ENCODE measurements at regions not wholly inside any gene's neighbourhood (a gene's known extent, or its start where the extent isn't known, plus 50 kb on each side); places are given as distances from the start of the nearest gene placed in this dataset.
"Not testable (repeated sequence)": the region's sequence is repeated elsewhere in the genome, so short reads cannot be mapped to it uniquely, and the experiment has no call there.

GRCh38 chr10:52368725-52369124 lies 54.6 kb downstream of the DKK1 start:
- Histone ChIP-seq H3K9ac (ENCODE audit: low read length) (no peak overlapping the region), H2BK12ac (ENCODE audit: low read length in 2 of 2) (no peak overlapping the region), H3K18ac (ENCODE audit: low read depth in 1 of 2, low read length in 2 of 2) (no peak overlapping the region), H3K27ac (ENCODE audit: low read length, poor library complexity, severe bottlenecking) (no peak overlapping the region), H3K14ac (ENCODE audit: low read length in 2 of 2) (no peak overlapping the region), H3K4ac (ENCODE audit: low read depth in 1 of 2, low read length in 2 of 2) (no peak overlapping the region), H4K8ac (ENCODE audit: low read length) (no peak overlapping the region), H3K27me3 (ENCODE audit: control insufficient read depth in 1 of 2, insufficient read depth in 1 of 2, low read length in 2 of 2) (no peaks in the 10 kb centered on the region), H4K91ac (ENCODE audit: low read length) (no peak overlapping the region), H3K4me3 (ENCODE audit: insufficient read depth in 1 of 2, low read depth in 1 of 2, low read length in 2 of 2) (no peak overlapping the region), H2AK5ac (ENCODE audit: low read length, severe bottlenecking) (no peak overlapping the region), H3K9me3 (ENCODE audit: control insufficient read depth, low read length) (no peaks in the 10 kb centered on the region), H3K4me2 (ENCODE audit: low read length, poor library complexity, severe bottlenecking) (no peak overlapping the region), H3K4me1 (ENCODE audit: control insufficient read depth, insufficient read depth, low read depth, low read length) (no peaks in the 10 kb centered on the region), H3K36me3 (ENCODE audit: control insufficient read depth in 1 of 2, insufficient read depth in 2 of 2, low read depth in 1 of 2, low read length in 2 of 2) (no peaks in the 10 kb centered on the region), H2BK15ac (ENCODE audit: low read depth, poor library complexity, severe bottlenecking) (no peak overlapping the region), H3K79me1 (replicated peaks; ENCODE audit: low read length, poor library complexity, severe bottlenecking) (no peaks in the 10 kb centered on the region), H3K23ac (ENCODE audit: low read length in 2 of 2) (no peak overlapping the region), H2BK120ac (ENCODE audit: low read depth, low read length) (no peak overlapping the region), H2AFZ (ENCODE audit: low read depth, low read length) (no peak overlapping the region), H2BK5ac (ENCODE audit: low read depth, low read length, poor library complexity, severe bottlenecking) (no peak overlapping the region)
- DNase-seq, result no peak
- 89% methylated on average over 1 of the region's 1 CpG for WGBS

GRCh38 chr10:52374207-52374606 lies 60.1 kb downstream of the DKK1 start:
- H3K79me1 ChIP-seq (replicated peaks; ENCODE audit: low read length, poor library complexity, severe bottlenecking); H3K4ac ChIP-seq (ENCODE audit: low read depth in 1 of 2, low read length in 2 of 2); H2BK5ac ChIP-seq (ENCODE audit: low read depth, low read length, poor library complexity, severe bottlenecking); H2AK5ac ChIP-seq (ENCODE audit: low read length, severe bottlenecking); H2BK120ac ChIP-seq (ENCODE audit: low read depth, low read length); H3K27ac ChIP-seq (ENCODE audit: low read length, poor library complexity, severe bottlenecking); H3K36me3 ChIP-seq (ENCODE audit: control insufficient read depth in 1 of 2, insufficient read depth in 2 of 2, low read depth in 1 of 2, low read length in 2 of 2); H3K4me1 ChIP-seq (ENCODE audit: control insufficient read depth, insufficient read depth, low read depth, low read length); H2BK12ac ChIP-seq (ENCODE audit: low read length in 2 of 2); H4K8ac ChIP-seq (ENCODE audit: low read length); H3K14ac ChIP-seq (ENCODE audit: low read length in 2 of 2); H3K4me3 ChIP-seq (ENCODE audit: insufficient read depth in 1 of 2, low read depth in 1 of 2, low read length in 2 of 2); H3K23ac ChIP-seq (ENCODE audit: low read length in 2 of 2); DNase-seq; H2AFZ ChIP-seq (ENCODE audit: low read depth, low read length); H3K18ac ChIP-seq (ENCODE audit: low read depth in 1 of 2, low read length in 2 of 2); H3K4me2 ChIP-seq (ENCODE audit: low read length, poor library complexity, severe bottlenecking); H3K27me3 ChIP-seq (ENCODE audit: control insufficient read depth in 1 of 2, insufficient read depth in 1 of 2, low read length in 2 of 2); H3K9me3 ChIP-seq (ENCODE audit: control insufficient read depth, low read length); H2BK15ac ChIP-seq (ENCODE audit: low read depth, poor library complexity, severe bottlenecking); H3K9ac ChIP-seq (ENCODE audit: low read length); H4K91ac ChIP-seq (ENCODE audit: low read length): not testable (repeated sequence)
- WGBS, result 88% methylated on average over 2 of the region's 2 CpGs

- H2BK15ac ChIP-seq (ENCODE audit: low read depth, poor library complexity, severe bottlenecking), result no peak overlapping the region
- no peak overlapping the region for H2BK120ac ChIP-seq (ENCODE audit: low read depth, low read length)
- no peak overlapping the region for H2BK5ac ChIP-seq (ENCODE audit: low read depth, low read length, poor library complexity, severe bottlenecking)
- H3K9me3 ChIP-seq (ENCODE audit: control insufficient read depth, low read length), result peaks cover 4% of the 10 kb centered on the region
- no peak overlapping the region for H3K9ac ChIP-seq (ENCODE audit: low read length)
- no peaks in the 10 kb centered on the region for H3K27me3 ChIP-seq (ENCODE audit: control insufficient read depth in 1 of 2, insufficient read depth in 1 of 2, low read length in 2 of 2)
- H3K23ac ChIP-seq (ENCODE audit: low read length in 2 of 2), result no peak overlapping the region
- H3K4me3 ChIP-seq (ENCODE audit: insufficient read depth in 1 of 2, low read depth in 1 of 2, low read length in 2 of 2), result no peak overlapping the region
- no peak overlapping the region for H4K91ac ChIP-seq (ENCODE audit: low read length)
- no peak overlapping the region for H4K8ac ChIP-seq (ENCODE audit: low read length)
- no peak overlapping the region for H3K27ac ChIP-seq (ENCODE audit: low read length, poor library complexity, severe bottlenecking)
- H3K79me1 ChIP-seq (replicated peaks; ENCODE audit: low read length, poor library complexity, severe bottlenecking), result no peaks in the 10 kb centered on the region
- no peaks in the 10 kb centered on the region for H3K36me3 ChIP-seq (ENCODE audit: control insufficient read depth in 1 of 2, insufficient read depth in 2 of 2, low read depth in 1 of 2, low read length in 2 of 2)
- no peaks in the 10 kb centered on the region for H3K4me1 ChIP-seq (ENCODE audit: control insufficient read depth, insufficient read depth, low read depth, low read length)
- H3K14ac ChIP-seq (ENCODE audit: low read length in 2 of 2), result no peak overlapping the region
- H2BK12ac ChIP-seq (ENCODE audit: low read length in 2 of 2), result no peak overlapping the region
- 72% methylated on average over 2 of the region's 2 CpGs for WGBS
- H2AFZ ChIP-seq (ENCODE audit: low read depth, low read length), result no peak overlapping the region
- H3K18ac ChIP-seq (ENCODE audit: low read depth in 1 of 2, low read length in 2 of 2), result no peak overlapping the region
- H3K4ac ChIP-seq (ENCODE audit: low read depth in 1 of 2, low read length in 2 of 2), result no peak overlapping the region
- no peak overlapping the region for H2AK5ac ChIP-seq (ENCODE audit: low read length, severe bottlenecking)
- DNase-seq, result no peak
- H3K4me2 ChIP-seq (ENCODE audit: low read length, poor library complexity, severe bottlenecking), result no peak overlapping the region
Measured at GRCh38 chr10:52376694-52377354, 62.7 kb downstream of the DKK1 start.

- H3K23ac ChIP-seq (ENCODE audit: low read length in 2 of 2), result no peak overlapping the region
- H3K9ac ChIP-seq (ENCODE audit: low read length), result no peak overlapping the region
- WGBS, result 65% methylated on average over 2 of the region's 3 CpGs
- no peak overlapping the region for H3K4me3 ChIP-seq (ENCODE audit: insufficient read depth in 1 of 2, low read depth in 1 of 2, low read length in 2 of 2)
- no peak overlapping the region for H3K14ac ChIP-seq (ENCODE audit: low read length in 2 of 2)
- H3K4ac ChIP-seq (ENCODE audit: low read depth in 1 of 2, low read length in 2 of 2), result no peak overlapping the region
- no peaks in the 10 kb centered on the region for H3K79me1 ChIP-seq (replicated peaks; ENCODE audit: low read length, poor library complexity, severe bottlenecking)
- no peak overlapping the region for H2BK12ac ChIP-seq (ENCODE audit: low read length in 2 of 2)
- H3K9me3 ChIP-seq (ENCODE audit: control insufficient read depth, low read length), result peaks cover 4% of the 10 kb centered on the region
- H2AFZ ChIP-seq (ENCODE audit: low read depth, low read length), result no peak overlapping the region
- H3K18ac ChIP-seq (ENCODE audit: low read depth in 1 of 2, low read length in 2 of 2), result no peak overlapping the region
- H2AK5ac ChIP-seq (ENCODE audit: low read length, severe bottlenecking), result no peak overlapping the region
- no peak overlapping the region for H2BK120ac ChIP-seq (ENCODE audit: low read depth, low read length)
- H3K36me3 ChIP-seq (ENCODE audit: control insufficient read depth in 1 of 2, insufficient read depth in 2 of 2, low read depth in 1 of 2, low read length in 2 of 2), result no peaks in the 10 kb centered on the region
- H2BK15ac ChIP-seq (ENCODE audit: low read depth, poor library complexity, severe bottlenecking), result no peak overlapping the region
- no peak for DNase-seq
- H3K4me1 ChIP-seq (ENCODE audit: control insufficient read depth, insufficient read depth, low read depth, low read length), result no peaks in the 10 kb centered on the region
- no peak overlapping the region for H2BK5ac ChIP-seq (ENCODE audit: low read depth, low read length, poor library complexity, severe bottlenecking)
- H4K8ac ChIP-seq (ENCODE audit: low read length), result no peak overlapping the region
- H3K4me2 ChIP-seq (ENCODE audit: low read length, poor library complexity, severe bottlenecking), result no peak overlapping the region
- no peak overlapping the region for H3K27ac ChIP-seq (ENCODE audit: low read length, poor library complexity, severe bottlenecking)
- H4K91ac ChIP-seq (ENCODE audit: low read length), result no peak overlapping the region
- no peaks in the 10 kb centered on the region for H3K27me3 ChIP-seq (ENCODE audit: control insufficient read depth in 1 of 2, insufficient read depth in 1 of 2, low read length in 2 of 2)
Measured at GRCh38 chr10:52378124-52378523, 64.0 kb downstream of the DKK1 start.

Data from mesenchymal stem cell (in vitro differentiated cells and primary cell).